Esophagus squamous epithelium (tissue), 5 donors: ENCODE measurements at regions not wholly inside any gene's neighbourhood (a gene's known extent, or its start where the extent isn't known, plus 50 kb on each side); places are given as distances from the start of the nearest gene placed in this dataset.

Experiments
- DNase-seq: peaks from one replicate; lab custom pipeline; 2025; lab: John Stamatoyannopoulos, UW
- H3K27ac ChIP-seq, 4 donors: fragments of 200-600 bp; sonication (generic); one replicate each; pipeline ENCODE4 v1.5.1; 2016 to 2019; ENCODE audit warnings: mild to moderate bottlenecking in 1 of 4
- H3K27me3 ChIP-seq, 4 donors: fragments of 200-600 bp; sonication (generic); 1 replicate in 3 of 4; 2 replicates in 1 of 4; pipeline versions ENCODE4 v1.5.1 to v1.6.0; 2017 to 2021; ENCODE audit warnings: antibody characterized with exemption in 1 of 4
- H3K36me3 ChIP-seq, 3 donors: fragments of 200-600 bp; sonication (generic); one replicate each; pipeline ENCODE4 v1.5.1; 2016 to 2019
- H3K4me1 ChIP-seq, 3 donors: fragments of 200-600 bp; sonication (generic); one replicate each; pipeline ENCODE4 v1.5.1; 2017 to 2019
- H3K4me3 ChIP-seq, 4 donors: fragments of 200-600 bp; sonication (generic); 1 replicate in 3 of 4; 2 replicates in 1 of 4; pipeline ENCODE4 v1.5.1; 2016 to 2019; ENCODE audit warnings: mild to moderate bottlenecking in 2 of 4, moderate library complexity in 1 of 4
- H3K9me3 ChIP-seq, 3 donors: fragments of 200-600 bp; sonication (generic); one replicate each; pipeline ENCODE4 v1.5.1; 2016 to 2019
- POLR2A ChIP-seq, 4 donors: fragments of 450-650 bp; IDR thresholded peaks; one replicate each; pipeline ENCODE4 v1.6.1; 2017; ENCODE audit warnings: antibody characterized with exemption in 4 of 4, mild to moderate bottlenecking in 4 of 4, moderate library complexity in 3 of 4
- WGBS, 2 donors: methylation state at CpG; one replicate each; pipeline ENCODE4 v1.1.5; 2018; 5-methylcytosine and 5-hydroxymethylcytosine counted together
- intact Hi-C: fragments of 100-400 bp; cut with DNase I; formaldehyde crosslinking; loops from one replicate; pipeline ENCODE4 v1.15.0; 2022
- TF ChIP-seq, protein P1 (sequence below), 6 experiments: fragments of 450-650 bp in 4 of 6; fragments of 200-600 bp in 2 of 6; sonication (generic) in 2 of 6; IDR thresholded peaks; one replicate each; pipeline ENCODE4 v1.5.1; 2016 to 2019; ENCODE audit warnings: antibody characterized with exemption in 6 of 6, mild to moderate bottlenecking in 4 of 6, moderate library complexity in 4 of 6
- donor health status: DM: yes; HTN: yes; CAD: no.

DNA sequence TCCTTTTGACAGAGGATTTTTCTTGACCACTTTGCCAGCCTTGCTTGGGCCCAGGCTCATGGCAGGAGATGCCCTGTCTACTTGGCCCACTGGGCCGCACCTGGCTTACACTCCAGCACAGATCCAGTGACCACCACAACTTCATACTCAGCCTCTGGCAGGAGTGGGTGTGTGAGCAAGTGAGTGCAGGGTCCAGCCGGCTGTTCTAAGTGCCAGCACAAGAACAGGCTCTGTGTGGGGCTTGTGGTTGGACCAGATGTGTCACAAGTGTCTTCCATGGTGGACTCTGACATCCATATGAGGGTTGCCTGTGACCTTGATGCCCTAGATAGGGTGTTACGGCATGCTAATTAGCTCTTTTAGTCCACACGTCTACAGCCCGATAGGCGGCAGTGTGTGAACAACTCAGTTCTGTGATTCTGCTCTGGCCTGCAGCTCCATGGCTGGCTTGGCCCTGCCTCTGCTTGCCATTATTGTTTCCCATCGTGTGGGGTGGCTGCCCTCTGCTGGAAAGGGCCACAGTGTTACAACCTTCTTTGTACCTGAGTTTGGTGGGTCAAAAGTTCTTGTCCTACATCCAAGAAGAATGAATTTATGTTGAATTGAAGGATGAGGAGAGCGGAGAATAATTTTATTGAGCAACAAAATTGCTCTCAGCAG lies 1089.1 kb downstream of the SLC6A15 start:
- no peaks in the 10 kb centered on the region for H3K9me3 ChIP-seq
- peaks cover 0 to 6% (median 0%) of the 10 kb centered on the region in 3 donors for H3K4me1 ChIP-seq
- intact Hi-C loops = no loop called here
- TF ChIP-seq, protein P1, sequence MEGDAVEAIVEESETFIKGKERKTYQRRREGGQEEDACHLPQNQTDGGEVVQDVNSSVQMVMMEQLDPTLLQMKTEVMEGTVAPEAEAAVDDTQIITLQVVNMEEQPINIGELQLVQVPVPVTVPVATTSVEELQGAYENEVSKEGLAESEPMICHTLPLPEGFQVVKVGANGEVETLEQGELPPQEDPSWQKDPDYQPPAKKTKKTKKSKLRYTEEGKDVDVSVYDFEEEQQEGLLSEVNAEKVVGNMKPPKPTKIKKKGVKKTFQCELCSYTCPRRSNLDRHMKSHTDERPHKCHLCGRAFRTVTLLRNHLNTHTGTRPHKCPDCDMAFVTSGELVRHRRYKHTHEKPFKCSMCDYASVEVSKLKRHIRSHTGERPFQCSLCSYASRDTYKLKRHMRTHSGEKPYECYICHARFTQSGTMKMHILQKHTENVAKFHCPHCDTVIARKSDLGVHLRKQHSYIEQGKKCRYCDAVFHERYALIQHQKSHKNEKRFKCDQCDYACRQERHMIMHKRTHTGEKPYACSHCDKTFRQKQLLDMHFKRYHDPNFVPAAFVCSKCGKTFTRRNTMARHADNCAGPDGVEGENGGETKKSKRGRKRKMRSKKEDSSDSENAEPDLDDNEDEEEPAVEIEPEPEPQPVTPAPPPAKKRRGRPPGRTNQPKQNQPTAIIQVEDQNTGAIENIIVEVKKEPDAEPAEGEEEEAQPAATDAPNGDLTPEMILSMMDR (IDR thresholded peaks at IDR 0.05) = peak in 4 of 6 experiments; percentile 20 to 59 (median 27)
- TF ChIP-seq POLR2A (IDR thresholded peaks at IDR 0.05) = no peak
- H3K27ac ChIP-seq = no peak overlapping the region
- WGBS, 2 donors = 70 to 77% methylated on average over 3 to 6 of the region's 8 CpGs
- H3K4me3 ChIP-seq = no peak overlapping the region
- H3K27me3 ChIP-seq = no peaks in the 10 kb centered on the region
- H3K36me3 ChIP-seq = no peaks in the 10 kb centered on the region
- no peak for DNase-seq

DNA sequence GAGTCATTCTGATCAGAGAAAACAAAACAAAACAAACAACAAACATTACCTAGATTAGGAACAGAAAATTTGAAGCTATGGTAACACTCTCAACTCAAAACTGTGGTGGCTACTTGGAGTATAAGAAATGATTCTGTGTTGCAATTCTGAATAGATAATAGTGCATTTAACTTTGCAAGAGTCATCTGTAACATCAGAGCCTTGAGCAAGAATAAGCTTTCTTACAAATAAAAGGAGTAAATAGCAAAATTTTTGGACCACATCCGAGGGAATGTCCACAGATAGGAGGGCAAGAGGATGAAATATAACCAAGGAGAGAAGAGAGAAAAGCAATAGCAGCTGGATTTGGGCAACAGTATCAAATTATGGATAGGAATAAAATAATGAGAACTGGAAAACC lies 1090.6 kb downstream of the SLC6A15 start:
- WGBS, 2 donors = 50 to 63% methylated on average over 1 of the region's 1 CpG
- H3K4me3 ChIP-seq = no peak overlapping the region
- TF ChIP-seq, protein P1 (IDR thresholded peaks at IDR 0.05) = no peak
- TF ChIP-seq POLR2A (IDR thresholded peaks at IDR 0.05) = no peak
- H3K27me3 ChIP-seq = no peaks in the 10 kb centered on the region
- no peaks in the 10 kb centered on the region for H3K9me3 ChIP-seq
- H3K27ac ChIP-seq = no peak overlapping the region
- intact Hi-C loops = no loop called here
- peaks cover 0 to 6% (median 0%) of the 10 kb centered on the region in 3 donors for H3K4me1 ChIP-seq
- no peaks in the 10 kb centered on the region for H3K36me3 ChIP-seq
- DNase-seq = no peak

DNA sequence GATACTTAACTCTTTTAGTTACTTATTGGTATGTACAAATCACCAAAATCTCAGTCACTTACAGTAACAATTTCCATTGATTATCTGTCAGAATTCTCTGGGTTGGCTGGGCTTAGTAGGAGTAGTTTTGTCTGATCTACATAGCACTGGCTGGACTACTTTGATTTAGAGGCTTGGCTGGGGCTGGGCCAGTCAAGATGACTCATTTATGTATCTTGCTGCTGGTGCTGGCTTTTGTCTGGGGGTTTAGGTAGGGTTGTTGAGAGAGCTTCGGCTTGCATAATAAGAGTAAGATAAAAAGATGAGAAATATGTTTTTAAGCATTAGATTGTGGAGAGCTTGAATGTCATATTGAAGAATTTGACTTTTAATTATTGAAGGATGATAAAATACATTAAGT lies 1093.7 kb downstream of the SLC6A15 start:
- no peak for DNase-seq
- TF ChIP-seq, protein P1 (IDR thresholded peaks at IDR 0.05) = no peak
- TF ChIP-seq POLR2A (IDR thresholded peaks at IDR 0.05) = no peak
- intact Hi-C loops = no loop called here
- Histone ChIP-seq H3K27me3 (no peaks in the 10 kb centered on the region), H3K9me3 (no peaks in the 10 kb centered on the region), H3K36me3 (no peaks in the 10 kb centered on the region), H3K27ac (no peak overlapping the region), H3K4me3 (no peak overlapping the region), H3K4me1 (peaks cover 0 to 6% (median 0%) of the 10 kb centered on the region in 3 donors)
- WGBS, 2 donors = 25 to 42% methylated on average over 1 of the region's 1 CpG

DNA sequence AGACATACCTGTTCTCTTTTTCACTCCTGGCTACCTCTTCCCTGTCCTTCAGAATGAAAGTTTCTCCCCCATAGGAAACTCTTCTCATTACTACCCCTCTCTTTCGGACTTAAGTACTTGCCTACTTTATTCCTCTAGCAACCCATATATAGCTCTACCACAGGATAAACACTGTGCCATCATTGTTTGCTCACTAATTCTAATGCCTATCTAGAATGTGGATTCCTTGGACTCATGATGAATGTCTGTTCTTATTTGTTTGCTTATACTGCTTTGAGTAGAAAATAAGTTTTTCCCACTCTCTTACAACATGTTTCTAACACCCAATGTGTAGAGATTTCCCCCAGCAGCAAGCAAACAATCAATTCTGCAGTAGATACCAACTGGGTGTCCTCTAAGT lies 1094.9 kb downstream of the SLC6A15 start:
- H3K4me3 ChIP-seq = no peak overlapping the region
- no peak overlapping the region for H3K27ac ChIP-seq
- TF ChIP-seq, protein P1 (IDR thresholded peaks at IDR 0.05) = no peak
- TF ChIP-seq POLR2A (IDR thresholded peaks at IDR 0.05) = no peak
- no peaks in the 10 kb centered on the region for H3K36me3 ChIP-seq
- H3K4me1 ChIP-seq = peaks cover 0 to 6% (median 0%) of the 10 kb centered on the region in 3 donors
- 88 to 90% methylated on average over 1 of the region's 1 CpG for WGBS, 2 donors
- DNase-seq = no peak
- H3K9me3 ChIP-seq = no peaks in the 10 kb centered on the region
- H3K27me3 ChIP-seq = no peaks in the 10 kb centered on the region
- intact Hi-C loops = no loop called here

DNA sequence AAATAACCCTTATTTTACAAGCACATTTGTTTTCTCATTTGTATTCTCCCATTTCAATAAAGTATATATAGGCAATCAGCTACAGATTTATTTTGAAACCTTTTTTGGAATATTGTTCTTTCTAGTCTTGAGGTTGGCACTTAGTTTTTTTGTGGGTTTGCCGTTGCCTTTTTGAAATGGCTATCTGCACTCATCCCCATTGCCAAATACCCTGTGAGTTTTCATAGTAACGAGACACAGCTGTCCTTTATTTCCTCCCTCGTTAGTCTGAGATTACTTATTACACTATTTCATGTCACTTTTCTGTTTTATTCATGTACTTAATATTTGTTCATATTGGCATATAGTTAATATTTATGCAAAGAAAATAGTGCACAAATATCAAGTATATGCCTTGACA lies 1104.0 kb downstream of the SLC6A15 start:
- H3K4me3 ChIP-seq = no peak overlapping the region
- TF ChIP-seq POLR2A (IDR thresholded peaks at IDR 0.05) = no peak
- TF ChIP-seq, protein P1 (IDR thresholded peaks at IDR 0.05) = no peak
- H3K9me3 ChIP-seq = no peaks in the 10 kb centered on the region
- 61 to 77% methylated on average over 3 of the region's 3 CpGs for WGBS, 2 donors
- DNase-seq = no peak
- no peaks in the 10 kb centered on the region for H3K27me3 ChIP-seq
- no peaks in the 10 kb centered on the region for H3K36me3 ChIP-seq
- no peaks in the 10 kb centered on the region for H3K4me1 ChIP-seq
- no peak overlapping the region for H3K27ac ChIP-seq
- intact Hi-C loops = no loop called here
